ENCODE measurements at regions not wholly inside any gene's neighbourhood (a gene's known extent, or its start where the extent isn't known, plus 50 kb on each side); places are given as distances from the start of the nearest gene placed in this dataset.

DNA sequence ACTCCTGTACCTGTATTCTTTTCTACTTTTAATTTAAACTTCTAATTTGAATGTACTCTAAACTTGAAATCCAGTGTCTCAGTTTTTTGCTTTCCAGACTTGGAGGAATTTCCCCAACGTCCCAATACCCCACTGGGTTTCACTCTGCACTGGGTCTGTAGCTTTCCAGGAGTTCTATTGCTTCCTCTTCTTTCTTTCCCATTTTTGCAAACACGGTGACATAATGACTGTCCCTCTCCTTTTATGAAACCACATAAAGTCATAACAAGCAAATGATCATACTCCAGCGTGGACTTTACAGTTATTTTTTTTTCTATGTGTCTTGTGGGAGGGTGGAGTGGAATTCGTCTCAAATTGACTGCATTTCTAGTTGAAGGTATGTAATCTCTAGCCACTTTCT, 97.1 kb downstream of the FASLG start:
- Histone ChIP-seq H3K9me3 (ENCODE audit: control insufficient read depth, insufficient read depth, low read length) (no peaks in the 10 kb centered on the region), H3K27ac (ENCODE audit: low read depth, low read length) (no peak overlapping the region), H3K27me3 (ENCODE audit: control insufficient read depth, insufficient read depth, low read length) (no peaks in the 10 kb centered on the region), H3K4me3 (ENCODE audit: low read depth, low read length) (no peak overlapping the region)
- DNase-seq (ENCODE audit: low read depth, low spot score), result no peak
- ChIA-PET CTCF (interaction anchor here (0.6 to 2.3 kb wide), 5 partner anchors 11 to 671 kb away, joined by 3 to 8 read pairs (median 4); no protein-coding TSS in a partner anchor), POLR2A (no interaction called here)
- TF ChIP-seq, protein P1, sequence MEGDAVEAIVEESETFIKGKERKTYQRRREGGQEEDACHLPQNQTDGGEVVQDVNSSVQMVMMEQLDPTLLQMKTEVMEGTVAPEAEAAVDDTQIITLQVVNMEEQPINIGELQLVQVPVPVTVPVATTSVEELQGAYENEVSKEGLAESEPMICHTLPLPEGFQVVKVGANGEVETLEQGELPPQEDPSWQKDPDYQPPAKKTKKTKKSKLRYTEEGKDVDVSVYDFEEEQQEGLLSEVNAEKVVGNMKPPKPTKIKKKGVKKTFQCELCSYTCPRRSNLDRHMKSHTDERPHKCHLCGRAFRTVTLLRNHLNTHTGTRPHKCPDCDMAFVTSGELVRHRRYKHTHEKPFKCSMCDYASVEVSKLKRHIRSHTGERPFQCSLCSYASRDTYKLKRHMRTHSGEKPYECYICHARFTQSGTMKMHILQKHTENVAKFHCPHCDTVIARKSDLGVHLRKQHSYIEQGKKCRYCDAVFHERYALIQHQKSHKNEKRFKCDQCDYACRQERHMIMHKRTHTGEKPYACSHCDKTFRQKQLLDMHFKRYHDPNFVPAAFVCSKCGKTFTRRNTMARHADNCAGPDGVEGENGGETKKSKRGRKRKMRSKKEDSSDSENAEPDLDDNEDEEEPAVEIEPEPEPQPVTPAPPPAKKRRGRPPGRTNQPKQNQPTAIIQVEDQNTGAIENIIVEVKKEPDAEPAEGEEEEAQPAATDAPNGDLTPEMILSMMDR (IDR thresholded peaks at IDR 0.05; ENCODE audit: low read depth, low read length), result no peak

DNA sequence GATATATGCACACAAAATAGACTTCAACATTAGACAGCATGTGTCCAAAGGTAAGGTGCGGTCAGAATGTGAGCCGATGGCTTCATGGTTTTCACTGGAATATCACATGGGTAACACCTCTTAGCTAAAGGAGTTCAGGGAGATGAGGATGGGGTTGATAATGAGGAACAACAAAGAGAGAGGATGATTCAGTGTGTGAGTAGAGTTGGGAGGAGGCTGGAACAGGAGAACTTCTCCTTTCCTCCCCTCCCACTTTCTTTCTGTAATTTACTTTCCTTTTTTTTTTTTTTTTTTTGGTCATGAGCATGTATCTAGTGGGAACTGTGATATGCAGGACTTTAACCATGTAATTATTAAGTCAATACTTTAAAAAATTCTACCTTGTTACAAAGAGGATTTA, 99.4 kb downstream of the FASLG start:
- Histone ChIP-seq H3K4me3 (ENCODE audit: low read depth, low read length) (no peak overlapping the region), H3K27me3 (ENCODE audit: control insufficient read depth, insufficient read depth, low read length) (no peaks in the 10 kb centered on the region), H3K27ac (ENCODE audit: low read depth, low read length) (no peak overlapping the region), H3K9me3 (ENCODE audit: control insufficient read depth, insufficient read depth, low read length) (no peaks in the 10 kb centered on the region)
- DNase-seq (ENCODE audit: low read depth, low spot score), result no peak
- ChIA-PET POLR2A (no interaction called here), CTCF (no interaction called here)
- TF ChIP-seq, protein P1 (IDR thresholded peaks at IDR 0.05; ENCODE audit: low read depth, low read length), result no peak

DNA sequence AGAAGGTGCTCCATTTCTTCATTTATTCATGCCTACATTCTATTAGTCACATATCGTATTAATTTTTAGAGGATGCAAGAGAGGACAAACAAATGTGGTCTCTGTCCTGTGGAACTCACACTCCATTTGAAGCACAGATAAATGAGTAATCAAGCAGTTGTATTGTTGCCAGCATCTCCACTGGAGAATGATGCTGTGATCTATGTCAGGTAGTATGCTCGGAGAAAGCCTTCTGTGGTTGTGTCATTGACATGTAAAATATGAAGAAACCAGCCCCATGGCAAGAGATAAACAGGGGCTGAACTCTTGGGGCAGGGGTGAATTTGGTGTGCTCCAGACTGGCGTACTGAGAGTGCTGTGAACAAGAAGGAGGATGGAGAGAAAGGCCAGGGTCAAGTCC, 101.2 kb downstream of the FASLG start:
- CTCF ChIA-PET, result no interaction called here

DNA sequence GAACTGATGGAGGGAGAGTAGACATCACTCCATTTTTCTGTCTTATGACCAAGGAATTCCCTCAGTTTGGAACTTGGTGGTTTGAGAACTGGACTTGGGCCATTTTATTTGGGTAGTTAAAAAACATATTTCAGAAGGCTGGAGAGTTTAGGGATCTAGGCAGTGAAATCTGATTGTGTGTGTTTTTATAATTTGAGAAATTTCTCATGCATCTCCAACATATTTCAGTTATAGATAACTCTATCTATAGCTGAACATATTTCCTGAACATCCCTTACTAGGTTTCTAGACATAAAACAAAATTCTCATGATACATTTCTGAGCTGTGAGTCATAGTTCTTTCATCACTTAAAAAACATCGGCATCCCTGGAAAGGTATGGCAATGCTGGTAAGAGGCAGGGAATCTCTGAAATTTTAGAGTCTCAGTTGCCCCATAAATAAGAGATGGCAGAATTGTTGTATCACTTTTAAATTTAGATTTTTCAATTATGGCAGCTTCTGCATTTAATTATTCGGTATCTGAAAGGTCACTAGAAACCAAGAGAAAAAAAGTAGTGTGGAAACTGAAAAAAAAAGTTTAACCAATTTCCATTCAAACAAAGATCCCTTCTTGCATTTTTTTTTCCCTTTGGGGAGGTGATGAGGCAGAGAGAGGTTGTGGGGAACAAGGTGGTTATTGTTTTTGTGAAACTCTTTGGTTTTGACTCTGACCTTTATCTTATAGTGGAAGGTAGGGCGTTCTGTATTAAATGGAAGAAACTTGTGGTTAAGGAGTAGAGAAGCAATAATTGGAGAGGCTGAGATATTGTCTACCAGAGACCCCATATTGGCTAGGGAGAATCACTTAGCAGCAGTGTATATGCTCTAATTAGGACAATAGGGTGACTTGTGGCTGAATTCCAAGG, 102.9 kb downstream of the FASLG start:
- CTCF ChIA-PET, result interaction anchor here (1.1 to 1.5 kb wide), 3 partner anchors 17 to 64 kb away, joined by 3 to 5 read pairs (median 4); no protein-coding TSS in a partner anchor
- Histone ChIP-seq H3K27me3 (ENCODE audit: control insufficient read depth, insufficient read depth, low read length) (no peaks in the 10 kb centered on the region), H3K4me3 (ENCODE audit: low read depth, low read length) (no peak overlapping the region), H3K27ac (ENCODE audit: low read depth, low read length) (no peak overlapping the region), H3K9me3 (ENCODE audit: control insufficient read depth, insufficient read depth, low read length) (no peaks in the 10 kb centered on the region)
- POLR2A ChIA-PET, result no interaction called here
- TF ChIP-seq, protein P1 (IDR thresholded peaks at IDR 0.05; ENCODE audit: low read depth, low read length), result no peak
- no peak for DNase-seq (ENCODE audit: low read depth, low spot score)

More for the DNA sequence above, 101.2 kb downstream of the FASLG start:
- TF ChIP-seq, protein P1 (IDR thresholded peaks at IDR 0.05; ENCODE audit: low read depth, low read length), result no peak
- Histone ChIP-seq H3K4me3 (ENCODE audit: low read depth, low read length) (no peak overlapping the region), H3K27me3 (ENCODE audit: control insufficient read depth, insufficient read depth, low read length) (no peaks in the 10 kb centered on the region), H3K27ac (ENCODE audit: low read depth, low read length) (no peak overlapping the region), H3K9me3 (ENCODE audit: control insufficient read depth, insufficient read depth, low read length) (no peaks in the 10 kb centered on the region)
- DNase-seq (ENCODE audit: low read depth, low spot score), result no peak
- POLR2A ChIA-PET, result no interaction called here

DNA sequence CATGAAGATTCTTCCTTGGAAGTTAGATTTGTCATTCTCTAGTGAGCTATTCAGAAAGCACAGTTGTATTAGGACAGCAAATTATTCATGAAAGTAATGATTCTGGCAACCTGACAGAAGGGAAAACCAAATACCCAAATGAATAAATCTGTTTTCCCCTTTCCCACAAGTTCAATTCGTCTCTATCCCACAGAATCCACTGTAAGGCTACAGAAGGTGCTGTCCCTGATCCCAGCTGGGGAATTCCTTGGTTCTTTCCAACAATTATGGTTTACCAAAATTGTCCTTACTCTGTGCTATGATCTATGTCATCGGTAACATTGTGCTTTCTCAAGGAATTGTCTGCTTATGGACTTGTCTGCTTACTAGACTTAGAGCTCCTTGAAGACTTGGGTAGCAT, 104.2 kb downstream of the FASLG start:
- CTCF ChIA-PET, result interaction anchor here (0.9 to 1.5 kb wide), 4 partner anchors 16 to 63 kb away, joined by 3 to 5 read pairs (median 4); no protein-coding TSS in a partner anchor
- TF ChIP-seq, protein P1 (IDR thresholded peaks at IDR 0.05; ENCODE audit: low read depth, low read length), result no peak

More for the DNA sequence above, 104.2 kb downstream of the FASLG start:
- no peak overlapping the region for H3K27ac ChIP-seq (ENCODE audit: low read depth, low read length)
- POLR2A ChIA-PET, result no interaction called here
- H3K27me3 ChIP-seq (ENCODE audit: control insufficient read depth, insufficient read depth, low read length), result no peaks in the 10 kb centered on the region
- H3K9me3 ChIP-seq (ENCODE audit: control insufficient read depth, insufficient read depth, low read length), result no peaks in the 10 kb centered on the region
- no peak for DNase-seq (ENCODE audit: low read depth, low spot score)
- H3K4me3 ChIP-seq (ENCODE audit: low read depth, low read length), result no peak overlapping the region
